ENCODE measurements at regions not wholly inside any gene's neighbourhood (a gene's known extent, or its start where the extent isn't known, plus 50 kb on each side); places are given as distances from the start of the nearest gene placed in this dataset.

- intact Hi-C loops (cut with DNase I) = no loop called here
- ATAC-seq (no peak), DNase-seq (ENCODE audit: low spot score) (no peak)
Measured at GRCh38 chr15:25188051-25188450, 233.3 kb downstream of the SNRPN start.

- intact Hi-C loops (cut with DNase I) = no loop called here
- ATAC-seq (no peak), DNase-seq (ENCODE audit: low spot score) (no peak)
Measured at GRCh38 chr15:25188551-25189101, 233.8 kb downstream of the SNRPN start.

DNA sequence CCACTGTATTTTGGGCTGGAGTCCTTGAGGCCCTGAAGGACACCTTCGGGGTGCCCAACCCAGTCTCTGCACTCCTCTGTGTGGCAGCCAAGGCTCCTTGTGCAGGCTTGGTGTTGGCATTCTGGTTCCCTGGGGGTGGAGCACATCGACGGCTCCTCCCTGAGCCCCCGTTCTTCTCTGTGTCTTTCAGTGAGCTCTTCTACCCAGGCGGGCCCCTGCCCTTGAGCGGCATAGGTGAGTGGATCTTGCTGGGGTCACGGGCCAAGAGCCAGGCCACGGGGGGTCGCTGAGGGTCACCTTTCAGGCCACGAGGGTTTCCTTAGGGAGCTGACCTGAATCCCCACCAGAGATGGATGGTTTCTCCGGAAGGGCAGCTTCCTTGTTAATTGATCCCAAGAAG is 234.8 kb downstream of the SNRPN start:
- no peak for DNase-seq (ENCODE audit: low spot score)

GRCh38 chr15:25192651-25193050 is 237.9 kb downstream of the SNRPN start:
- intact Hi-C loops (cut with DNase I) = no loop called here
- no peak for ATAC-seq
- no peak for DNase-seq (ENCODE audit: low spot score)

More for the DNA sequence above, 234.8 kb downstream of the SNRPN start:
- ATAC-seq = no peak
- intact Hi-C loops (cut with DNase I) = no loop called here

DNA sequence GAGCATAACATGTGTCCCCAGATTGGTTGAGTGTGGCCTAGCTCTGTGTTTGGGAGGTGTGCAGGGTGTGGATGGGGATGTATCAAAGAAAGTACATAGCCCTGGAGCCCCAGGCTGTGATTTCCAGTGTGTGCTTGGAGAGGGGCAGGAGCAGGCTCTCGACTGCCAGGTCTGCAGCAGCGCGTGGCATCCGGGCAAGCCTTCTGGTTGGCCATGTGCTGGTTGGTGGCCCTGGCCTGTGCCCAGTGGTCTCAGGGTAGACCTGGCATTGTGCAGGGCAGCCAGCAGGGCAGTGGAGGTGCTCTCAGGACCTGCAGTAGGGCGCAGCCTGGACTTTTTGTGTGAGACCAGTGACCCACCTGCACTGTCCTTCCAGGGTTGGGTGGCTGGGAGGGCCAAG is 231.5 kb downstream of the UBE3A start:
- DNase-seq (ENCODE audit: low spot score) = no peak
- ATAC-seq = no peak
- intact Hi-C loops (cut with DNase I) = no loop called here

- ATAC-seq (no peak), DNase-seq (ENCODE audit: low spot score) (no peak)
- intact Hi-C loops (cut with DNase I) = no loop called here
Measured at GRCh38 chr15:25208735-25209134, 230.1 kb downstream of the UBE3A start.

DNA sequence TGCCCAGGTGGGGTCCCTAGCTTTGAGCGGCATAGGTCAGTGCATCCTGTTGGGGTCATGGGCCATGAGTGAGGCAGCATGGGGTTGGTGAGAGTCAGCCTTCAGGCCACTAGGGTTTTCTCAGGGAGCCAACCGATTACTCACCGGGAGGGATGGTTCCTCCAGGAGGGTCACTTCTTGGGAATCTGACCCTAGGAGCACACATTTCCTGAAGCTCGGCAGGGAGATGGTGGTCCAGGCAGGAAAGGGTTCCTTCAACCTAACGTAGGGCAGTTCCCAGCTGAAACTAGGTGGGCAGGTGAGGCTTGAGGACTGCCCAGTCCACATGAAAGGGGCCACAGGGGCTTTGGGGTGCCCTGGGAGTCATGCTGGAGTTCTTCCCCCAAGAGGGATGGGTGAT is 218.0 kb downstream of the UBE3A start:
- ATAC-seq = no peak
- intact Hi-C loops (cut with DNase I) = no loop called here

GRCh38 chr15:25224396-25224795 is 214.4 kb downstream of the UBE3A start:
- DNase-seq (ENCODE audit: low spot score) (no peak), ATAC-seq (no peak)
- intact Hi-C loops (cut with DNase I) = no loop called here

More for the DNA sequence above, 218.0 kb downstream of the UBE3A start:
- DNase-seq (ENCODE audit: low spot score) = no peak

GRCh38 chr15:25226360-25226759 is 212.5 kb downstream of the UBE3A start:
- no peak for ATAC-seq
- intact Hi-C loops (cut with DNase I) = no loop called here

DNA sequence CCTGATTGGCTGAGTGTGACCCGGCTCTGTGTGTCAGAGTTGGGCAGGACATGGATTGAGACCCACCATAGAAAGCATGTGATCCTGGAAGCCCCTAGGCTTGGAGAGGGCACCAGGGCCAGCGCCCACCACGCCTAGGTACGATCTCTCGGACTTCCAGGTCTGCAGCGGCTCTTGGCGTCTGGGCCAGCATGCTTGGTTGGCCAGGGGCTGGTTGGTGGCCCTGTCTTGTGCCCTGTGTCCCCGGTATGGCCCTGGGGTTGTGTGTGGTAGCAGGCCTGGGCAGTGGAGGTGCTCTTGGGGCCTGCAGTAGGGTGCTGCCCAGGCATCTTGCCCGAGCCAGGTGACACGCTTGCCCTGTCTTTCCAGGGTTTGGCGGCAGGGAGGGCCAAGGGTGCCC is 210.6 kb downstream of the UBE3A start:
- no peak for DNase-seq (ENCODE audit: low spot score)
- ATAC-seq = no peak
- intact Hi-C loops (cut with DNase I) = no loop called here

More at GRCh38 chr15:25226360-25226759, 212.5 kb downstream of the UBE3A start:
- DNase-seq (ENCODE audit: low spot score) = no peak

- ATAC-seq = no peak
- intact Hi-C loops (cut with DNase I) = no loop called here
- DNase-seq (ENCODE audit: low spot score) = no peak
Measured at GRCh38 chr15:25230442-25230841, 208.4 kb downstream of the UBE3A start.

- ATAC-seq (no peak), DNase-seq (ENCODE audit: low spot score) (no peak)
- intact Hi-C loops (cut with DNase I) = no loop called here
Measured at GRCh38 chr15:25233766-25234350, 205.0 kb downstream of the UBE3A start.

GRCh38 chr15:25234831-25235230 is 204.0 kb downstream of the UBE3A start:
- DNase-seq (ENCODE audit: low spot score) = no peak
- intact Hi-C loops (cut with DNase I) = no loop called here
- no peak for ATAC-seq

GRCh38 chr15:25235391-25235790 is 203.4 kb downstream of the UBE3A start:
- no peak for ATAC-seq
- intact Hi-C loops (cut with DNase I) = no loop called here
- DNase-seq (ENCODE audit: low spot score) = no peak

GRCh38 chr15:25236143-25236860 is 202.5 kb downstream of the UBE3A start:
- intact Hi-C loops (cut with DNase I) = no loop called here
- DNase-seq (ENCODE audit: low spot score) (no peak), ATAC-seq (no peak)

GRCh38 chr15:25236861-25237155 is 202.0 kb downstream of the UBE3A start:
- DNase-seq (ENCODE audit: low spot score) = no peak
- no peak for ATAC-seq
- intact Hi-C loops (cut with DNase I) = no loop called here

- intact Hi-C loops (cut with DNase I) = no loop called here
- ATAC-seq (no peak), DNase-seq (ENCODE audit: low spot score) (no peak)
Measured at GRCh38 chr15:25237291-25237978, 201.4 kb downstream of the UBE3A start.

DNA sequence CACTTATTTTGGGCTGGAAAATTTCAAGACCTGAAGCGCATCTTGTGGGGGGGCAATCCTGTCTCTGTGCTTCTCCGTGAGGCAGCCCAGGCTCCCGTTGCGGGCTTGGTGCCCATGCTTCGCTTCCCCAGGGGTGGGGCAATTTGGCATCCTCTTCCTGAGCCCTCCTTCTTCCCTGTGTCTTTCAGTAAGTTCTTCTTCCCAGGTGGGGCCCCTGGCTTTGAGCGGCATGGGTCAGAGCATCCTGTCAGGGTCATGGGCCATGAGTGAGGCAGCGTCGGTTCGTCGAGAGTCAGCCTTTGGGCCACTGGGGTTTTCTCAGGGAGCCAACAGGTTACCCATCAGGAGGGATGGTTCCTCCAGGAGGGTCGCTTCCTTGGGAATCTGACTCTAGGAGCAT is 200.7 kb downstream of the UBE3A start:
- ATAC-seq (no peak), DNase-seq (ENCODE audit: low spot score) (no peak)

DNA sequence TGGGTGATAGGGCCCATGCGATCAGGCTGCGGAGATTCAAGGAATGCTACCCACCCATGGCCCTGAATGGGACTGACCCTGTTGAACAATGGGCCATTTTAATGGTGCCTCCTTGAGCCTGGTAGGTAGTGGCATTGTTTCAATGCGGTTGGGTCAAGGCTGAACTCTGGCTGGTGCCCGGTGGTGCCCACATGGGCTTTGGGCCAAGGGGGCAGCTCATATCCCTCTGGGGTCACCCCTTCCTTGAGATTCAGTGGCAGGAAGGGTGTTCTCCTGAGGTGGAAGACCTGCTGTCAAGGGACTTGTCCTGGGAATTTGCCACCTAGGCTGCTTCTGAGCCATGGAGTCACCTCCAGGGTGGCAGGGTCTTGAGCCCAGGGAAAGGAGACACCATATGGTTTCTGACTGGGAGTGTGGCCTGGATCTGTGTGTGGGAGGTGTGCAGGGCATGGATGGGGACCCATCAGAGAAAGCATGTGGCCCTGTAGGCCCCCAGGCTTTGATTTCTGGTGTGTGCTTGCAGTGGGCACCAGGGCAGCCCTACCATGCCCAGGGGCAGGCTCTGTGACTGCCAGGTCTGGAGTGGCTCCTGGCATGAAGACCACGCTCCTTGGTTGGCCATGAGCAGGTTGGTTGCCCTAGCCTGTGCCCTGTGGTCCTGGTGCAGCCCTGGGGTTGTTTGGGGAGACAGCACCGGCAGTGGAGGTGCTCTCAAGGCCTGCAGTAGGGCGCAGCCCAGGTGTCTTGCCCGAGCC is 199.9 kb downstream of the UBE3A start:
- ATAC-seq (no peak), DNase-seq (ENCODE audit: low spot score) (no peak)
- intact Hi-C loops (cut with DNase I) = no loop called here

More for the DNA sequence above, 200.7 kb downstream of the UBE3A start:
- intact Hi-C loops (cut with DNase I) = no loop called here
